ENCODE measurements at regions not wholly inside any gene's neighbourhood (a gene's known extent, or its start where the extent isn't known, plus 50 kb on each side); places are given as distances from the start of the nearest gene placed in this dataset.

DNA sequence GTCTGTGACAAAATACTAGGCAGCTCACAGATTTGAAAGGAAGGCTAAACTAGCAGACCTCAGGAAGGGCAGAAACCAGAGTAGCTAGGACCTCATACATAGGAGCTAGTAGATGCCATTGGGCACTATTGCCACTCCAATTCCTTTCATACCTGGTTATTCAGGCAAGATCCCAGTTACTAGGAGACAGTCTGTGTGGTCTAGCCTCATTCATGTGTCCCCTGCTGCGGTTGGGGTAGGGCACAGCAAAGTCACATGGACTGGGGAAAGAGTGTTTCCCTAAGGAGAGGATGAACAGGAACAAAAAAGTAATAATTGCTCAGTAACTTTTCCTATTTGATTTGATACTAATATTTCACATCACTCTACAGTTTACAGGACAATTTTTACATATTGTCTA lies 204.6 kb upstream of the HEY2 start:
- intact Hi-C loops (cut with micrococcal nuclease): no loop called here

DNA sequence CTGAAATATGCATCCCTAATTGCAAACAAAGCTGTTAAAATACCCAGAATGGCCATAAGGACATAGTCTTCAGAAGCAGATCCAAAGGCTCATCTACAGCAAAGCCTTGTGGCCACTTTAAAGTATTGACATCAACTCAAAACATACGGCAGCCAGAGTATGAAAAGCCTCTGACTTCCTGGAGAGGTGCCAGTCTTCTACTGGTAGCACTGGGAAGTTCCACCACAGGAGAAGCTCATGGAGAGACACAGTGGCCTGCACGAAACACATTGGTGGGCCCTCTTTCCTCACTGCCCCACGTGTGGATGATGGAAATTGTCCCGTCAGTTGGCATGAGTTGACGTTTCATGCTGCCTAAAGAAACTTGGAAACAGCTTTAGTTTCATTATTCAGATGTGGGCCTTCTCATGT lies 202.6 kb upstream of the HEY2 start:
- no peak for ATAC-seq
- TF ChIP-seq, protein P1, sequence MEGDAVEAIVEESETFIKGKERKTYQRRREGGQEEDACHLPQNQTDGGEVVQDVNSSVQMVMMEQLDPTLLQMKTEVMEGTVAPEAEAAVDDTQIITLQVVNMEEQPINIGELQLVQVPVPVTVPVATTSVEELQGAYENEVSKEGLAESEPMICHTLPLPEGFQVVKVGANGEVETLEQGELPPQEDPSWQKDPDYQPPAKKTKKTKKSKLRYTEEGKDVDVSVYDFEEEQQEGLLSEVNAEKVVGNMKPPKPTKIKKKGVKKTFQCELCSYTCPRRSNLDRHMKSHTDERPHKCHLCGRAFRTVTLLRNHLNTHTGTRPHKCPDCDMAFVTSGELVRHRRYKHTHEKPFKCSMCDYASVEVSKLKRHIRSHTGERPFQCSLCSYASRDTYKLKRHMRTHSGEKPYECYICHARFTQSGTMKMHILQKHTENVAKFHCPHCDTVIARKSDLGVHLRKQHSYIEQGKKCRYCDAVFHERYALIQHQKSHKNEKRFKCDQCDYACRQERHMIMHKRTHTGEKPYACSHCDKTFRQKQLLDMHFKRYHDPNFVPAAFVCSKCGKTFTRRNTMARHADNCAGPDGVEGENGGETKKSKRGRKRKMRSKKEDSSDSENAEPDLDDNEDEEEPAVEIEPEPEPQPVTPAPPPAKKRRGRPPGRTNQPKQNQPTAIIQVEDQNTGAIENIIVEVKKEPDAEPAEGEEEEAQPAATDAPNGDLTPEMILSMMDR (IDR thresholded peaks at IDR 0.05): no peak
- no peak for DNase-seq
- Mint-ChIP-seq H3K36me3 (ENCODE audit: low read depth) (no peaks in the 10 kb centered on the region), H3K27ac (no peak overlapping the region), H3K9me3 (no peaks in the 10 kb centered on the region), H3K4me3 (no peak overlapping the region), H3K27me3 (peaks cover 3% of the 10 kb centered on the region), H3K4me1 (ENCODE audit: low read depth) (no peaks in the 10 kb centered on the region)
- ChIA-PET POLR2A (no interaction called here), CTCF (no interaction called here)
- intact Hi-C loops (cut with micrococcal nuclease): no loop called here

More for the DNA sequence above, 204.6 kb upstream of the HEY2 start:
- TF ChIP-seq, protein P1 (IDR thresholded peaks at IDR 0.05): no peak
- POLR2A ChIA-PET: no interaction called here
- H3K27ac Mint-ChIP-seq: no peak overlapping the region
- DNase-seq (no peak), ATAC-seq (no peak)
- H3K9me3 Mint-ChIP-seq: no peaks in the 10 kb centered on the region
- no peaks in the 10 kb centered on the region for H3K4me1 Mint-ChIP-seq (ENCODE audit: low read depth)
- no peaks in the 10 kb centered on the region for H3K36me3 Mint-ChIP-seq (ENCODE audit: low read depth)
- peaks cover 1% of the 10 kb centered on the region for H3K27me3 Mint-ChIP-seq
- no peak overlapping the region for H3K4me3 Mint-ChIP-seq
- CTCF ChIA-PET: no interaction called here

DNA sequence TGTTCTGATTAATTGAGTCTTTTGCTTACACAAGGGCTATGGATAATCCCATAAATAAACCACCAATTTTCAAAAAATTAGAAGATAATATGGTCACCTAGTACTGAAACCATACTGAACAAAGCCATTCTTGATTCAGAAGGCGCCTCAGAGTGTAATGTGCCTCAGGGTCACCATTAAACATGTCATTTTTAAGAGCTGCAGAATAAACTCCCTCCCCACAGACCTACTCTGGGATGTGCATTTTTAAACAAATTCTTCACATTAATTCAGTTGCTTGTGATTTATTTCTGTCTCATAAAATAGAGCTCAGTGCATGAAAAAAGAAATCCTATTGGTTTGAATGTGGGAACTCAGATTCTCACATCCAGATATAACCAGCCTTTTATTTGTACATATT lies 202.1 kb upstream of the HEY2 start:
- DNase-seq: no peak
- TF ChIP-seq, protein P1 (IDR thresholded peaks at IDR 0.05): no peak
- Mint-ChIP-seq H3K36me3 (ENCODE audit: low read depth) (no peaks in the 10 kb centered on the region), H3K9me3 (no peaks in the 10 kb centered on the region), H3K4me3 (no peak overlapping the region), H3K27me3 (peaks cover 3% of the 10 kb centered on the region), H3K27ac (no peak overlapping the region), H3K4me1 (ENCODE audit: low read depth) (no peaks in the 10 kb centered on the region)
- intact Hi-C loops (cut with micrococcal nuclease): no loop called here
- POLR2A ChIA-PET: no interaction called here
- CTCF ChIA-PET: no interaction called here
- ATAC-seq: no peak

DNA sequence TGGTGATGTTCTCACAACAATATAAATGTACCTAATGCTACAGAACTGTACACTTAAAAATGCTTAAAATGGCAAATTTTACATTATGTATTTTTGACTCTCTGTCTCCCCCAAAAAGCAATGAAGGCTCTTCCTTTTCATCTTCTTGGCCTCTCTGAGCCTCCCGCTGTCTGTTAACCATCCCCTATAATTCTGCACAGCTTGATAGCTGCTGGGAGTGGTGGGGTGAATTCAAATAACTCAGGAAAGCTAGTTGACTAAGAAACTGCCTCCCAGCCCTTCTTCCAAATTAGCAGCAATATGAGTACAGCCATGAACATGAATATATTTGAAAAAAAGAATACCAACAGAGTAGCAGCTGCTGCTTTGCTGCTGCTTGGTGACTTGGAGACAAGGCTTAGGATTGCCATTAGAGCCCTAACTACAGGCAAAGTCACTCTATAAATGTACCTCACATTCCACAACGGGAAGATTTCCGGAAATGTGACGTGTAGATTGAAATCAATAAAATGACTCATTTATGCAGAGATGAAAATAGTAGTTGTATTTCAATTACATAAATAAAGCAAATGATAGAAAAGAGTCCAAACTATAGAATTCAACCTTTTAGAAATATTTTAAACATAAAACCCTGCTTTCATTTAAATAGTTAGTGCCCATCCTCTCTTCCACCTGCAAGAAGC lies 200.1 kb upstream of the HEY2 start:
- ATAC-seq: no peak
- intact Hi-C loops (cut with micrococcal nuclease): no loop called here
- H3K27me3 Mint-ChIP-seq: peaks cover 4% of the 10 kb centered on the region
- ChIA-PET CTCF (no interaction called here), POLR2A (no interaction called here)
- TF ChIP-seq, protein P1 (IDR thresholded peaks at IDR 0.05): no peak
- H3K4me1 Mint-ChIP-seq (ENCODE audit: low read depth): no peaks in the 10 kb centered on the region
- no peak for DNase-seq
- no peaks in the 10 kb centered on the region for H3K9me3 Mint-ChIP-seq
- no peaks in the 10 kb centered on the region for H3K36me3 Mint-ChIP-seq (ENCODE audit: low read depth)
- H3K27ac Mint-ChIP-seq: no peak overlapping the region
- no peak overlapping the region for H3K4me3 Mint-ChIP-seq

DNA sequence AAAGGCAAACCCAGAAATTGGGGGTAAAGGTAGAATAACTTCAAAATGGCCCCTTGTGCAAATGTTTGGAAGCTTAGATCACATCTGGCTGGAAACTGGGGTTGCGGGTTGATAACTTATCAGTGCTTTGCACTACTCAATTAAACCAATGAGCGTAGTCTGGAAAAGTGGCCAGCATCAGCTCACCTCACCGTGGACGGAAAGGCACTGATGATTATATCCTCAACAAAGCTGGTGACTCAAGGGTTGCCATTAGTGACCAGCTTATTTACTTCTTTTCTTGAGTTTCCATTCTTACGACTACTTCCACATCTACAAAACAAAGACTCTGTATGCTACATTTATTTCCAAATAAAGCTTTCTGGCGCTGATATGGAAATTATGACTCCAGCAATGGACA lies 198.5 kb upstream of the HEY2 start:
- Mint-ChIP-seq H3K27me3 (peaks cover 8% of the 10 kb centered on the region), H3K4me3 (no peak overlapping the region), H3K36me3 (ENCODE audit: low read depth) (no peaks in the 10 kb centered on the region), H3K9me3 (no peaks in the 10 kb centered on the region), H3K27ac (no peak overlapping the region), H3K4me1 (ENCODE audit: low read depth) (no peaks in the 10 kb centered on the region)
- intact Hi-C loops (cut with micrococcal nuclease): no loop called here
- DNase-seq (no peak), ATAC-seq (no peak)
- CTCF ChIA-PET: no interaction called here
- TF ChIP-seq, protein P1 (IDR thresholded peaks at IDR 0.05): no peak
- POLR2A ChIA-PET: no interaction called here
